G401 (cell line): ENCODE measurements at regions not wholly inside any gene's neighbourhood (a gene's known extent, or its start where the extent isn't known, plus 50 kb on each side); places are given as distances from the start of the nearest gene placed in this dataset.
"Not testable (repeated sequence)": the region's sequence is repeated elsewhere in the genome, so short reads cannot be mapped to it uniquely, and the experiment has no call there.

ENCODE experiments used
- DNase-seq: peaks from one replicate; pipeline ENCODE4 v3.0.0-alpha.2; 2015; ENCODE audit warnings: low spot score
- in situ Hi-C: cut with HindIII; loops from 2 replicates; pipeline ENCODE4 v1.10.0; 2016; ENCODE audit warnings: low sequenced_read_pairs, mixed read lengths

DNA sequence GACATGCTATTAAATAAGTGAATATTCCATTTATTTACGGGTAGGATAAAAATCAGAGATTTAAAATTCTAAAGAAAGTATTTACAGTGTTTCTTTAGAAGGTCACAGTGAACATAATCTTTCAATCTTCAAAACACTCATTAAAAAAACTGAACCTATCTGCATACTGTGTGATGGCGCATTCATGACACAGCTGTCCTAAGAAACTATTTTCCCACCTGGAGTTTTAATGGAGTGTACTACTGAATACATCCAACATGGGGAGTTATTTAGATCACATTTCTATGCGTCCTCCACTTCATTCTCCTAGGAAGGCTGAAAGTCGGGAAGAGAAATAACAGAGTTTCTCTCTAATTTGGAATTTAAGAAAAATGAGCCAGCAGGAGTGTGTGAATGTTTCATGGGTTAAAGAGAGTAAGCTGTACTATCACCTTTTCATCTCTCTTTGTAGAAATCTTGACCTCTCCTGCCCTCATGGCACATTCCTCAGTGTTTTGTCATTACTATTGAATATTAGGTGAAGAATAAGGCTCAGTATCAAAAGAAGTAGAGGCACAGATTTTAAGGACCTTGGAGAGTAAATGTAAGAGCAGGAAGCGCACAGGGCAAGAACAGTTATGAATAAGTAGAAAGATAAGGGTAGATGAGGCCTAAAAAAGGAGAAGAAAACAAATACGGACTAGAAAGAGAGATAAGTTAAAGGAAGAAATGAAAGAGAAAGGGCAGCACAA lies 551.2 kb upstream of the TUSC1 start:
- DNase-seq, result no peak
- in situ Hi-C loops, result no loop called here

DNA sequence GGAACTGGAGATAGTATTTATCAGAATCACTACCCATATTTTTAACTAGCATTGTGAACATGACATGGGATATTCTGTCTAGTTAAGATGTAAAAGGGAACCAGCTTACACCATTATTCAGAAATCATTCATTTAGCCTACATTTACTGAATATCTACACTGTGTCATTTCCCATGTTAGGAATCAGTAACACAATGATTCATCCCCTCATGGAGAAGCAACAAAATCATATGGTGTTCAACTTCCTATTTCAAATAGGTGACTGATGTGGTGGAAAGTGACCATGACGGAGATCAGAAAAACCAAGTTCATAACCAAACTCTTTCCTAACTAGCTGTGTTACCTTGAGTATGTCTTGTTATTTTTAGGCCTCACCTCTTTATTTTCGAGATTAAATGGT lies 550.0 kb upstream of the TUSC1 start:
- no peak for DNase-seq
- in situ Hi-C loops, result no loop called here

DNA sequence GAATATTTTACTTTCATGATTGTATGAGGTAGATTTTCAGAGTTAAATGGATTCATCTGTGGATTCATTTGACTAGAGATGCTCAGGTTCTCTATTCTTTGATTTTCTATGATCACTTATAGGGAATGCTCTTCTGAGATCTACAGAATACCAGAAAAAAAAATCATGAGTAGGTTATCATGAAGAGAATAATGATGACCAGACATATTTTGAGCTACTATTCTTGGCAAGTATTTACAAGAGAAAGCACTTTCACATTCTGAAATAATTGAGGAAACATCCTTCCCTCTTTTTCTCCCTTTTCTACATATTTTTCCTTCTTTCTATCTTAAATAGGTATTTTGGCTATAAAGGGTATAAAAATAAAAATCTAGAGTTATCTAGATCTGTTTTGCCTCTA lies 543.0 kb upstream of the TUSC1 start:
- DNase-seq, result no peak
- in situ Hi-C loops, result no loop called here

DNA sequence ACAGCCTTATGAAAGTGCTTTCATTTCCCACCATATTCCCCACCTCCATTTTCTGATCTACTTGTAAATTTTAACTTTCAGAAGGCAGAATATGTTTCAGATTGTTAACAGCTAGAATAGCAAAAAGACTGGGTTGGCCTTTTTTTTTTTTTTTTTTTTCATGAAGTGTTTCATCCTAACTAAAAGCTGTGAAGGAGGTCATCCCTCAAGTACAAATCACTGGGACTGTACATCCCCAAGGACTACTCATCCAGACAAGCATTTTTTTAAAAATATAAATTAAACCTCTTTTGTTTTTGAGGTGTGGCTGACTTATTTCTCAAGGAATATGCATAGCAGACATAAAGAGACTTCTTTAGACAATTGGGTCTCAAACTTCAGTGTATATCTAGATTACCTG lies 542.1 kb upstream of the TUSC1 start:
- no peak for DNase-seq
- in situ Hi-C loops, result no loop called here

DNA sequence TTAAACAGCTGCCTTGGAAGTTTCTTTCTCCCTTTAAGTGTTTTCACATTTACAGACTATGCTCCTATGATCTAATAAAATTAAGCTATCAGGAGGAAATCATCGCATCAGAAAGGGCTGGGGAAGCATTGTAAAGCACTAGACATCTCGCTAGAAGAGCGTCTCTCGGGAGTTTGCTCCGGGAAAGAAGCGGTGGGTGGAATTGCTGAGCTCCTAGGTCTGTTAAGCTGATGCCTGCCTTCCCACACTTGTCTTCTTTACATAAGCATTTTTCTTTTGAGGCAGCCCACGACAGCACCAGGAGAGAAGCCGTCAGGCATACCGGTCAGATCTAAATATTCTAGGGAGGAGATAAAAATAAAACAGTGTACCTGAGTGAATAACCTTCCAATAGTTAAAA lies 541.7 kb upstream of the TUSC1 start:
- no peak for DNase-seq
- in situ Hi-C loops, result no loop called here

DNA sequence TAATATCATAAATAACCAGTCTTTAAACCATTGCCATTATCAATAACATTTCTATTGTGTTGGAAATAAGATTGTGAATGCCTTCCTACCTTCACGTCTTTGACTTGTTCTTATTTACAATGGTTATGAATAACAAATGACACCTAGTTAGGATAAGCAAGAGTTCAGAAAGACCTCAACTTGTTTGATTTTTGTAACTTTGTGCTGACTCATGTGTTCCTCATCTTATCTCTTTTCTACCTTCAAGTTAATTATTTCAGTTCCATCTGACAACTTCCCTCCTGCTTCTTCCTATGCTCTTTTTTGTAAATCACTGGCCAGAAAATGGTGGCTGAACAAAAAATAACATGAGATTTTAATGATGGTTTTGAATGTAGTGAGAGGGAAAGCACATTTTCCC lies 538.5 kb upstream of the TUSC1 start:
- no peak for DNase-seq
- in situ Hi-C loops, result no loop called here

DNA sequence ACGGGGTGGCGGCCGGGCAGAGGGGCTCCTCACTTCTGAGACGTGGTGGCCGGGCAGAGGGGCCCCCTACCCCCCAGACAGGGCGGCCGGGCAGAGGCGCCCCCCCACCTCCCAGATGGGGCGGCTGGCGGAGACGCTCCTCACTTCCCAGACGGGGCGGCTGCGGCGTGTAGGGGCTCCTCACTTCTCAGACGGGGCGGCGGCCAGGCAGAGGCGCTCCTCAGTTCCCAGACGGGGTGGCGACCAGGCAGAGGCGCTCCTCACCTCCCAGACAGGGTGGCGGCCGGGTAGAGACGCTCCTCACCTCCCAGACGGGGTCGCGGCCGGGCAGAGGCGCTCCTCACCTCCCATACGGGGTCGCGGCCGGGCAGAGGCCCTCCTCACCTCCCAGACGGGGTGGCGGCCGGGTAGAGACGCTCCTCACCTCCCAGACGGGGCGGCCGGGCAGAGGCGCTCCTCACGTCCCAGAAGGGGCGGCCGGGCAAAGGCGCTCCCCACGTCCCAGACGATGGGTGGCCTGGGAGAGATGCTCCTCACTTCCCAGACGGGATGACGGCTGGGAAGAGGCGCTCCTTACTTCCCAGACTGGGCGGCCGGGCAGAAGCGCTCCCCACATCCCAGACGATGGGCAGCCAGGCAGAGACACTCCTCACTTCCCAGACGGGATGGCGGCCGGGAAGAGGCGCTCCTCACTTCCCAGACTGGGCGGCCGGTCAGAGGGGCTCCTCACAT lies 536.6 kb upstream of the TUSC1 start:
- DNase-seq, in situ Hi-C loops: not testable (repeated sequence)

DNA sequence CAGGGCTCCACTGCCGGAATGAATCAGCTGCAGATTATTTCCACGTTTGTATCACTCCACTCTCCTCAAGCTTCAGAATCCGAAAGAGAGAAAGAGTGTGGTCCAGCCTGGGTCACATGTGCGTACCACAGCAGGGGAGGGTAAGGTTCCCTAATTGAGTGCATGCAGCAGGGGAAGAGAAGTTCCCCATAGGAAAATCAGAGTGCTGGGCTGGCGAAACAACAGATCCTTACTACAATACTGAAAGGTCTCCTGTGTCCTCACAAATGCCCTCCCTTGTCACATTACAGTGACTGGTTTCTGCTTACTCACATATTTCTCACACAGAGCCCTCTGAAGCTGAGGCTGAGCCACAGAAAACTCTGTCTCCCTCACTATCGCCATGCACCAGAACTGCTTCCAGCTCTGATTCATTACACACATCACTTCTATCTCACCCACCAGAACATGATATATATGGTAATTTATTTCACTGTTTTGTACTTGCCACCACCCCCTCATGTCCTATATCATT lies 532.2 kb upstream of the TUSC1 start:
- in situ Hi-C loops, result no loop called here

DNA sequence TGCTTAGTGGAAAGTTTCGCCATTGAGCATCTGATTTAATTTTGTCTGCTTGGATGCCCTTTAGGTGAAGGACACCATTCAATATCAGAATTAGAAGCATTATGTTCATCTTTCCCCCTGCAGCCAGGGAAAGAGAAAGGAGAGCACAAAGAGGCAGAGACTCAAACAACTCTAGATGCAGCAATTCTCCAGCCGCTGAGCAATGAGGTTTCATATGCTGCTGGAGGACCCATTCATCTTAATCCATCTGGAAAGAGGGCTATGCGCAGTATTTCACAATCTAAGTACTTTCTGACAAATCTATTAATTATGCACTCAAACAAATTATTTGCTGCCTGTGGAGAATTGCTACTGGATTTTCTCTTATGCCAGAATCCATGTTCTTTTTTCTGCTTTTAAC lies 527.0 kb upstream of the TUSC1 start:
- no peak for DNase-seq
- in situ Hi-C loops, result no loop called here

More for the DNA sequence above, 532.2 kb upstream of the TUSC1 start:
- DNase-seq, result no peak

DNA sequence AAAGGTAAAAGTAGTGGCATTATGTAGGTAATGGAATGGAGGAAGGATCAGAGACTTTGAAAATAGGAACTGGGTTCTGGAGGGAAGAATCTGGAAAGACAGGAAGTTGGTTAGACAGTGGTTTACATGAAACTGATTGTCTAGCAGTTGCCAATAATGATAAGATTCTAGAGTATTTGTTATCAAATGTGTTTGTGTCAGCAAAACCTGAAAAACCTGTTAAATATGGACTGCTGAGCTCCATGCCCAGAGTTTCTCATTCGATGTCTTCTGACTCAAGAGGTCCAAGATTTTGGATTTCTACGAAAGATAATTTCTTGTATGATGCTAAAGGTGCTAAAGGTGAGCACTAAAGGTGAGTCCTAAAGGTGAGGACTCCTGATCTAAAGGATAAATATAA lies 515.0 kb upstream of the TUSC1 start:
- no peak for DNase-seq
- in situ Hi-C loops, result no loop called here

DNA sequence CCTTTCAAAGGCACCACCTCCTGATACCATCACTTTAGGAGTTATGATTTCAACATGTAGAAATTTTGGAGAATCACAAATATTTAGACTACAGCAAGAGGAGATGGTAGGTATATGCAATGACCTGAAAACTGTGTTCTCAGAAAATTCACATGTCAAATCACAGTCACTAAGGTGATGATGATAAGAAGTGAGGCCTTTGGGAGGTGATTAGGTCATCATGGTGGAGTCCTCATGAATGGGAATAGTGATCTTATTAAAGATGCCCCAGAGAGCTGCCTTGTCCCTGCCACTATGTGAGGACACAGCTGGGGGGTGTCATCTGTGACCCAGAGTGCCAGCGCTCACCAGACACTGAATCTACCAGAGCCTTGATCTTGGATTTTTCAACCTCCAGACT lies 513.5 kb upstream of the TUSC1 start:
- in situ Hi-C loops, result no loop called here
- no peak for DNase-seq

DNA sequence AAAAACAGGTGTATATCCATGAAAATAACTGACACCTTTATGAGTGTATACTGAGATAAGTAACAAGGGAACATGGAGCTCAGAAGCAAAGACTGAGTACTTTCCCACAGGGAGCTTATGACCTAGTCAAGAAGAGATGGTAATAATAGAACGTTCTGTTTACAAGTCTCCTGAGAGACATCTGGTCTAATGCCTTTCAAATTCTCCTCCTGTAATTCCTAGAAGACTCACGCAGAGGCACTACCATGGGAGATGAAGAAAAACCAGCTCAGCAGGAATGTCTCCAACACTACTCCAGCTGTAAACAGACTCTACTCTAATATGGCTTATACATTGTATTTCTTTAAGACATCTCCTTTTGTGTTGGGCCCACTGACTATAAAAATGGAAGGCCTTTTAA lies 503.6 kb upstream of the TUSC1 start:
- no peak for DNase-seq
- in situ Hi-C loops, result no loop called here

DNA sequence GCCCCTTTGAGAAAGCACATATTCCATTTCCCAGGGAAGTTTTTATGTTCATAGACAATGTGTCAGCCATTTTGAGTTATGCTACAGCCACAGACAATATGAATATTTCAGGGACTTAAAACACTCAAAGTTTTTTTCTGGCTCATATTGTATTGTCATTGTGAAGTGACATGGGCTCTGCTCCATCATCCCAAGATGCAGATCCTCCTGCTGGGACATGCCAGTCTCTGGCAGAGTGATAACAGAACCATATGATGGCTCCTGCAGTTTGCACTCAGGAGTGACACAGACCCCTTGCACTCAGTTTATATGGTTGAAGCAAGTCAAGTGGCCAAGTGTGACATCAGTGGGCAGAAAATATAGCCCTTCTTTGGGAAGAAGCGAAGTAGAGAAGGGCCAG lies 498.4 kb upstream of the TUSC1 start:
- in situ Hi-C loops, result no loop called here
- no peak for DNase-seq

DNA sequence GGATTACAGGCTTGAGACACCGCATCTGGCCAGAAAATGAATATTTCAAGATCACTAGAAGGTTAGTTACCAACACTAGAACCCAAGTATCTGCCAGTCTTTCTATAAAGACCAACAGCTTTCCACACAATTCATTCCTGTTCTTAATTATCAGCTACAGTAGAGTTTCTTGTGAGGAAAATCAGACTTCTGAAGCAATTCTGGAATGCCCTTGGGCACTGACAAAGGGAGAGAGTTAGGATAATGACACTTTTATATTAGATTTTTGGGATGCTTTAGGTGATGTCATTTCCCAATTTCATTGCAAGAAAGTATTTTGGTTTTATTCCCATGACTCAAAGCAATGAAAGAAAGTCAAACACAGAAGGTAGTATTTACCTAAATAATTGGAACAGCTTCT lies 497.0 kb upstream of the TUSC1 start:
- in situ Hi-C loops, result no loop called here
- DNase-seq, result no peak

DNA sequence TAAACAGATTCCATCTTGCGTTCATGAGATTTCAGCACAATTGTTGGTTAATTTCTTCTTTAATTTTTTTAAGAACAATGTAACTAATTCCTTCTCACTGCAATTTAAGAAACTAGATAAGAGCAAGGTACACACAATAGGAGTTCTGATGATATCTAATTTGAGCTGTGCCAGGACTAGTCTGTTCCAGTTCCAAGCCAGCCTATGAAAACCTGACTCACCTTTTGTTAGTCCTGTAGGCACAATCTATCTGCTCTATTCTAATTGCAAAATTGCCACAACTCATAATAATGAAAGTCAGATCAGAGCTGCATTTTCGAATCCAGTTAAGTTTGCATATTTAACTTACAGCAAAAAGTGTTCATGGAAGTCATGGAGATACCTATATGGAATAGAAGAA lies 494.1 kb upstream of the TUSC1 start:
- DNase-seq, result no peak
- in situ Hi-C loops, result no loop called here

DNA sequence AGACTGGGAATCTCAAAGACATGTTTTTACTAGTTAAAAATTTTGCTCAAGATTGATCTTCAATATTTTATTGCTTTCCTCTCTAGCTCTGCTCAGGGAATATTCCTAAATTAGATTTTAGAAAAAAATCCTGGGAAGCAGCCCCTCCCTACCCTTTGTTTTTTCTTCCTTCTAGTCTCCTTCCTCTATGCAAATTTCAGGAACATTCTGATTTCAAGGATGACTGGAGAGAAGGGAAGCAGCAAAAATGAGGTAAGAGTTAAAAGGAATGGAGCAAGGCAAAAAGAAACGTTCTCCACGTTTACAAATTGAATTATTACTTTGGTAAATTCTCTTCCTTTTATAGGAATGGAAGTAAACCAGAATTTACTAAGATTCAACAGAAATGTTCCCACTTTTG lies 493.4 kb upstream of the TUSC1 start:
- DNase-seq, result no peak
- in situ Hi-C loops, result no loop called here

DNA sequence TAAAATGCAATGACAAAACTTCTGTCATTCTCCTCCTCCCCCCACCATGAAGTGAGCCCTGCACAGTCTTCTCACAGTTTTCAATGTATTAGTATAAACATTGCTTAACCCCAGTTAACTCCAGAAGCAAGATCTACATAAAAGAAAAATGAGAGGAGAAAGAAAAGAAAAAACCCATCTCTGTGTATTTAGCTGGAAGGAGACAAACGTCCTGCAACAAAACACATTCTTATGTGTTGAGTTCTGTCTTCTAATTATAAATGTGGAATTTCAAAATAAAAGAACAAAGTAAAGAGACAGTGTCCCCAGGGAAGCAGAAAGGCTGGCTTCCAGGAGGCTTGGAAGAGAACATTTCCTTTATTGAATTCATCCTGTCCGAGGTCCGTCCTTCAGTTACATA lies 491.9 kb upstream of the TUSC1 start:
- in situ Hi-C loops, result no loop called here
- no peak for DNase-seq

DNA sequence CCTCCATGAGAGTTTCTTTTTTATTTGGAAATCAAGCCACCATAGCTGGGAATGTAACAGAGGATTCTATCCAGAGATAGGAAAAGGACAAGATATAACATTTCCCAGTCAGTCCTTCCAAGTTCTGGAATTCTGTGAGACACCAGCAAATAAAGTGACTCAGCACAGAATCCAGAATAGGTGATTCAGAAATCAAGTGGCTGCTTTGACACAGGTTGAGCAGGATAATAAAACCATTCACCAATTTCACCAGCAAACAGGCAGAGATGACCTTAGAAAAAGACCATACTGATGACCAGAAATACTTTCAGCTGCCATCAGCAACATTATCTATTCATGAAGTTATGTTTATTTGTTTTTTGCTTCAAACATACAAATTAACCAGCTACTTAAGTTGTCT lies 491.5 kb upstream of the TUSC1 start:
- no peak for DNase-seq
- in situ Hi-C loops, result no loop called here

DNA sequence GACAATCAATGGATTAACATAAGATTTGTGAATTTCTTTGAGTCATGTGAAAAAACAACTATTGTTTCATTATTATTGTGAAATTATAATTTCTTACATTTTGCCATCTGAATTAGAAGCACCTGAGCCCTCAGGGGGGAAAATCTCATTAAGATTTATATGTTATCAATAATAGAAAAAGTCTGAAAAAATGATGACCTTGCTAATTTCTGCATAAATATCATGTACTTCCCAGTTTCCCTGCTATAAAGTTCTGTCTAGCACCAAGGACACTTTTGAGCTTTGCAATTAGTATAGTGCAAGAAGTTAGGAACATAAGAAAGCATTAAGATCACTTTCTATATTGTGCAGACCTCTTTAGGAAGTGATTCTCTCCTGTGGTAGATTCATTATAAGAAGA lies 488.3 kb upstream of the TUSC1 start:
- in situ Hi-C loops, result no loop called here

DNA sequence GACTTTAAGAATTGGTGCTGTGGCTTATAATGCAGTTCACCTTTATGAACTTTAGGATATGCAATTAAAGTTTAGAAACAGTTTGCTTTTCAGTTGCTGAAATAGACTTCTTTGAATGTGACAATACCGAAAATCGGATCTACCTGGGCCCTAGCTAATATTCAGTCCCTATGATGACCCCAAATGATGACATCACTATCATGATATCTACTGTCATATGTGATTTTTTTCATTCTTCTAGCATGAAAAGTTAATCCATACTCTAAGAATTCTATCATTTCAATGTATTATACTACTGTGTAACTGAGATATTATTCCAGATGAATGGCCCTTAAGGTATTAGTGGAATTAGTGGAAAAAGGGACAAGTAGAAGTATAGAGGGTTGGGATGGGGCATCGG lies 487.2 kb upstream of the TUSC1 start:
- in situ Hi-C loops, result no loop called here
- no peak for DNase-seq

More for the DNA sequence above, 488.3 kb upstream of the TUSC1 start:
- no peak for DNase-seq

DNA sequence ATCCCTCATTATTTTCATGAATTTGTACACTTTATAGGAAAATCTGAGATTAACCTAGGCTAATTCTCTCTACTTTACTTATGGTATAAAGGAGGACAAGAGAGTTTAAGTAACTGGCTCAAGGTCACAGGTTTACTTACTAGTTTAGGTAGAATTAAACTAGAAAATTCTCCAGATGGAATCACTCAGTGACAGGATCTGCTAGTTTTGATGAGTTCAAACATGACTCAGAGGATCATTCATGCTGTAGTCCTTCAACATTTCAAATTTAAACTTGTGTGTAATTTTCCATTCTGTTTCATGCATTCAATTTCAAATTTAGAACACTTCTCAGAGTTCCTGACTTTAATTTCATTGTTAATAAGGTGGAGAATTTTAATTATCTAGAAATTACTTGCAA lies 485.7 kb upstream of the TUSC1 start:
- in situ Hi-C loops, result no loop called here
- no peak for DNase-seq
